ENCODE measurements at regions not wholly inside any gene's neighbourhood (a gene's known extent, or its start where the extent isn't known, plus 50 kb on each side); places are given as distances from the start of the nearest gene placed in this dataset.

- DNase-seq (ENCODE audit: low read depth): no peak
- TF ChIP-seq, protein P1, sequence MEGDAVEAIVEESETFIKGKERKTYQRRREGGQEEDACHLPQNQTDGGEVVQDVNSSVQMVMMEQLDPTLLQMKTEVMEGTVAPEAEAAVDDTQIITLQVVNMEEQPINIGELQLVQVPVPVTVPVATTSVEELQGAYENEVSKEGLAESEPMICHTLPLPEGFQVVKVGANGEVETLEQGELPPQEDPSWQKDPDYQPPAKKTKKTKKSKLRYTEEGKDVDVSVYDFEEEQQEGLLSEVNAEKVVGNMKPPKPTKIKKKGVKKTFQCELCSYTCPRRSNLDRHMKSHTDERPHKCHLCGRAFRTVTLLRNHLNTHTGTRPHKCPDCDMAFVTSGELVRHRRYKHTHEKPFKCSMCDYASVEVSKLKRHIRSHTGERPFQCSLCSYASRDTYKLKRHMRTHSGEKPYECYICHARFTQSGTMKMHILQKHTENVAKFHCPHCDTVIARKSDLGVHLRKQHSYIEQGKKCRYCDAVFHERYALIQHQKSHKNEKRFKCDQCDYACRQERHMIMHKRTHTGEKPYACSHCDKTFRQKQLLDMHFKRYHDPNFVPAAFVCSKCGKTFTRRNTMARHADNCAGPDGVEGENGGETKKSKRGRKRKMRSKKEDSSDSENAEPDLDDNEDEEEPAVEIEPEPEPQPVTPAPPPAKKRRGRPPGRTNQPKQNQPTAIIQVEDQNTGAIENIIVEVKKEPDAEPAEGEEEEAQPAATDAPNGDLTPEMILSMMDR (IDR thresholded peaks at IDR 0.05; ENCODE audit: low read depth, low read length, missing control alignments): no peak
- no peak overlapping the region for H3K4me3 ChIP-seq (ENCODE audit: low read depth, low read length)
- in situ Hi-C loops (cut with HindIII; ENCODE audit: low sequenced_read_pairs): no loop called here
These were observed 1144.7 kb downstream of the OTOL1 start for GRCh38 chr3:162641317-162641716.

GRCh38 chr3:162641907-162642306, 1145.3 kb downstream of the OTOL1 start:
- DNase-seq (ENCODE audit: low read depth): no peak
- in situ Hi-C loops (cut with HindIII; ENCODE audit: low sequenced_read_pairs): no loop called here
- H3K4me3 ChIP-seq (ENCODE audit: low read depth, low read length): no peak overlapping the region
- TF ChIP-seq, protein P1 (IDR thresholded peaks at IDR 0.05; ENCODE audit: low read depth, low read length, missing control alignments): no peak

- no peak overlapping the region for H3K4me3 ChIP-seq (ENCODE audit: low read depth, low read length)
- no peak for DNase-seq (ENCODE audit: low read depth)
- in situ Hi-C loops (cut with HindIII; ENCODE audit: low sequenced_read_pairs): no loop called here
- TF ChIP-seq, protein P1 (IDR thresholded peaks at IDR 0.05; ENCODE audit: low read depth, low read length, missing control alignments): no peak
These were observed 1146.6 kb downstream of the OTOL1 start for GRCh38 chr3:162643245-162643644.

DNA sequence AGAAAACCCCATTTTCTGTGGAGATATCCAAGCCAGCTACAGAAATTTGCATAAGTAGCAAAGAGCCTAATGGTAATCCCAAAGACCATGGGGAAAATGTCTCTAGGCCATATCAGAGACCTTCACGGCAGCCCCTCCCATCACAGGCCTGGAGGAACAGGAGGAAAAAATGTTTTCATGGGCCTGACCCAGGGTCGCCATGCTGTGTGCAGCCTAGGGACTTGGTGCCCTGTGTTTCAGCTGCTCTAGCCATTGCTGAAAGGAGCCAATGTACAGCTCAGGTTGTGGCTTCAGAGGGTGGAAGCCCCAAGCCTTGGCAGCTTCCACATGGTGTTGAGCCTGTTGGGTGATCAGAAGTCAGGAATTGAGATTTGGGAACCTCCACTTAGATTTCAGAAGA, 1150.7 kb downstream of the OTOL1 start:
- TF ChIP-seq, protein P1 (IDR thresholded peaks at IDR 0.05; ENCODE audit: low read depth, low read length, missing control alignments): no peak
- no peak overlapping the region for H3K4me3 ChIP-seq (ENCODE audit: low read depth, low read length)
- DNase-seq (ENCODE audit: low read depth): no peak
- in situ Hi-C loops (cut with HindIII; ENCODE audit: low sequenced_read_pairs): no loop called here

- TF ChIP-seq, protein P1 (IDR thresholded peaks at IDR 0.05; ENCODE audit: low read depth, low read length, missing control alignments): no peak
- no peak for DNase-seq (ENCODE audit: low read depth)
- in situ Hi-C loops (cut with HindIII; ENCODE audit: low sequenced_read_pairs): no loop called here
- H3K4me3 ChIP-seq (ENCODE audit: low read depth, low read length): no peak overlapping the region
These were observed 1161.4 kb downstream of the OTOL1 start for GRCh38 chr3:162658003-162658402.

DNA sequence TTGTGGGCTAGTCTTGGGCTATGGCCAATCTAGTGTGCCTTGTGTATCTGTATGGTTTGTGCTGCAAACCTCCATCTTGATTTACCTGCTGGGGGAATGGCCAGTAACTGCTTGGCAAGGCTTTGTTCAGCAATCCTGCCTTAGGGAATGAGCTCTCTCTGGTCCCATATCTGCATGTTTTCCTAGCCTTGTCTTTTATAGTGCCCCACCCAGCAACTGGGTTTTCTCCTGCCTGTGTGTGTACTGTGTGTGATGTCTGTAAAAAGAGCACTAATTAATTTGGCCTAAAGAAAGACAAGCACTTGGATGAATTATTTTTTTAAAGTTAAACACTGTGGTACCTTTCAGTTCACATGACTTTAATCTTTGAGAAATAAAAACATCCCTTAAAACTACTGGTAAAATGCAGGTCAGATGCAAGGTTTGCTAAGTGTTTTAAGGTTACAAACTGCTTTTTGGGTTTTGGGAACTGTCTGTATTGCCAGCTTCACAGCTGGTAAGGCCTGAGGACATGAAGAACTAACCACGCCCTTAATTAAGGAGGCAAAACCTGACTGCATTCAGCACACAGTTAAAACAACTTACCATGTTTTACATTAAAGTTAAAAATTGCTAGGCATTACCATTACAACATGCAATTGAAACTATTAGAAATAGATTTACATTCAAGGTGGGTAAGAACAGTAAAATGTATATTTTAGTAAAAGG, 1169.2 kb downstream of the OTOL1 start:
- H3K4me3 ChIP-seq (ENCODE audit: low read depth, low read length): no peak overlapping the region
- TF ChIP-seq, protein P1 (IDR thresholded peaks at IDR 0.05; ENCODE audit: low read depth, low read length, missing control alignments): no peak
- DNase-seq (ENCODE audit: low read depth): no peak
- in situ Hi-C loops (cut with HindIII; ENCODE audit: low sequenced_read_pairs): no loop called here
